Calu3 (cell line): ENCODE measurements at regions not wholly inside any gene's neighbourhood (a gene's known extent, or its start where the extent isn't known, plus 50 kb on each side); places are given as distances from the start of the nearest gene placed in this dataset.

Experiments used
- BruUV-seq: library from RNA; stranded (reverse); fragments of 400-500 nt; replicated peaks from 2 replicates; lab custom pipeline; 2021; lab: Mats Ljungman, UMichigan
- CTCF ChIA-PET: fragments of 300-600 bp; sonication (Branson Sonifier 250); formaldehyde crosslinking; loops from one replicate; lab custom pipeline; 2022; ENCODE audit warnings: antibody characterized with exemption; lab: Charles Lee
- DNase-seq: peaks from one replicate; pipeline ENCODE4 v3.0.0; 2022
- H3K27ac Mint-ChIP-seq: one replicate; pipeline ENCODE4 v1.8.0; 2022; ENCODE audit warnings: mixed read lengths; ENCODE audit not compliant: unreplicated experiment
- H3K27me3 Mint-ChIP-seq: one replicate; pipeline ENCODE4 v1.8.0; 2022; ENCODE audit warnings: mixed read lengths; ENCODE audit not compliant: unreplicated experiment
- H3K36me3 Mint-ChIP-seq: one replicate; pipeline ENCODE4 v1.8.0; 2022; ENCODE audit warnings: mild to moderate bottlenecking, moderate library complexity, mixed read lengths; ENCODE audit not compliant: insufficient read depth, unreplicated experiment
- H3K4me1 Mint-ChIP-seq: one replicate; pipeline ENCODE4 v1.8.0; 2022; ENCODE audit warnings: mild to moderate bottlenecking, low read depth, mixed read lengths; ENCODE audit not compliant: unreplicated experiment
- H3K4me3 Mint-ChIP-seq: one replicate; pipeline ENCODE4 v1.8.0; 2022; ENCODE audit warnings: mild to moderate bottlenecking, low read depth, moderate library complexity, mixed read lengths; ENCODE audit not compliant: unreplicated experiment
- H3K9me3 Mint-ChIP-seq: one replicate; pipeline ENCODE4 v1.8.0; 2022; ENCODE audit warnings: low read depth, mixed read lengths; ENCODE audit not compliant: unreplicated experiment
- CTCF ChIP-seq: fragments of 200-600 bp; IDR thresholded peaks from one replicate; pipeline ENCODE4 v1.8.0; 2022; ENCODE audit warnings: antibody characterized with exemption; ENCODE audit not compliant: unreplicated experiment
- intact Hi-C: fragments of 100-400 bp; cut with micrococcal nuclease; formaldehyde crosslinking; loops from one replicate; pipeline ENCODE4 v1.10.0; 2022; ENCODE audit not compliant: unreplicated experiment

- CTCF ChIA-PET: no interaction called here
- no peak for TF ChIP-seq CTCF
- no peaks in the 10 kb centered on the region for H3K4me1 Mint-ChIP-seq
- peaks cover 32% of the 10 kb centered on the region for H3K27me3 Mint-ChIP-seq
- H3K9me3 Mint-ChIP-seq: no peaks in the 10 kb centered on the region
- no TSS peak for BruUV-seq
- no peak overlapping the region for H3K27ac Mint-ChIP-seq
- no peaks in the 10 kb centered on the region for H3K36me3 Mint-ChIP-seq
- intact Hi-C loops: no loop called here
- DNase-seq: no peak
- no peak overlapping the region for H3K4me3 Mint-ChIP-seq
These were observed 112.6 kb upstream of the SPTLC3 start for GRCh38 chr20:12896180-12896579.

GRCh38 chr20:12902992-12903391, 105.8 kb upstream of the SPTLC3 start:
- Mint-ChIP-seq H3K27me3 (no peaks in the 10 kb centered on the region), H3K9me3 (no peaks in the 10 kb centered on the region), H3K4me3 (no peak overlapping the region), H3K36me3 (no peaks in the 10 kb centered on the region), H3K4me1 (no peaks in the 10 kb centered on the region), H3K27ac (no peak overlapping the region)
- no peak for TF ChIP-seq CTCF
- BruUV-seq: no TSS peak
- intact Hi-C loops: no loop called here
- no peak for DNase-seq
- CTCF ChIA-PET: interaction anchor here (1.1 kb wide), 1 partner anchor 10 kb away, joined by 3 read pairs; no protein-coding TSS in a partner anchor

GRCh38 chr20:12906361-12906760, 102.4 kb upstream of the SPTLC3 start:
- no peak for DNase-seq
- intact Hi-C loops: no loop called here
- no TSS peak for BruUV-seq
- no peaks in the 10 kb centered on the region for H3K36me3 Mint-ChIP-seq
- no peak overlapping the region for H3K27ac Mint-ChIP-seq
- CTCF ChIA-PET: no interaction called here
- H3K4me3 Mint-ChIP-seq: no peak overlapping the region
- TF ChIP-seq CTCF: no peak
- no peaks in the 10 kb centered on the region for H3K4me1 Mint-ChIP-seq
- H3K27me3 Mint-ChIP-seq: no peaks in the 10 kb centered on the region
- no peaks in the 10 kb centered on the region for H3K9me3 Mint-ChIP-seq

- no peak for DNase-seq
- intact Hi-C loops: no loop called here
- CTCF ChIA-PET: no interaction called here
- Mint-ChIP-seq H3K4me1 (peaks cover 21% of the 10 kb centered on the region), H3K27me3 (no peaks in the 10 kb centered on the region), H3K27ac (no peak overlapping the region), H3K9me3 (no peaks in the 10 kb centered on the region), H3K4me3 (no peak overlapping the region), H3K36me3 (no peaks in the 10 kb centered on the region)
- no TSS peak for BruUV-seq
- TF ChIP-seq CTCF: no peak
These were observed 97.4 kb upstream of the SPTLC3 start for GRCh38 chr20:12911372-12911771.
